Endothelial cell (in vitro differentiated cells): ENCODE measurements at regions not wholly inside any gene's neighbourhood (a gene's known extent, or its start where the extent isn't known, plus 50 kb on each side); places are given as distances from the start of the nearest gene placed in this dataset.

Source experiments
- DNase-seq: peaks from one replicate; pipeline ENCODE4 v3.0.0; 2021; ENCODE audit warnings: low spot score
- H3K27ac Mint-ChIP-seq: one replicate; pipeline ENCODE4 v1.8.0; 2021; ENCODE audit warnings: mixed read lengths, inconsistent platforms; ENCODE audit not compliant: unreplicated experiment
- H3K27me3 Mint-ChIP-seq: one replicate; pipeline ENCODE4 v1.8.0; 2021; ENCODE audit warnings: mild to moderate bottlenecking, moderate library complexity, mixed read lengths, inconsistent platforms; ENCODE audit not compliant: unreplicated experiment
- H3K36me3 Mint-ChIP-seq: one replicate; pipeline ENCODE4 v1.8.0; 2021; ENCODE audit warnings: mild to moderate bottlenecking, low read depth, mixed read lengths, inconsistent platforms; ENCODE audit not compliant: unreplicated experiment
- H3K4me1 Mint-ChIP-seq: one replicate; pipeline ENCODE4 v1.8.0; 2021; ENCODE audit warnings: mild to moderate bottlenecking, mixed read lengths, inconsistent platforms; ENCODE audit not compliant: unreplicated experiment
- H3K4me3 Mint-ChIP-seq: one replicate; pipeline ENCODE4 v1.8.0; 2021; ENCODE audit warnings: mild to moderate bottlenecking, mixed read lengths, inconsistent platforms; ENCODE audit not compliant: unreplicated experiment
- H3K9me3 Mint-ChIP-seq: one replicate; pipeline ENCODE4 v1.8.0; 2021; ENCODE audit warnings: mixed read lengths, inconsistent platforms; ENCODE audit not compliant: unreplicated experiment
- CTCF ChIP-seq: fragments of 200-600 bp; sonication (generic); IDR thresholded peaks from one replicate; pipeline ENCODE4 v1.5.0; 2021; ENCODE audit warnings: antibody characterized with exemption; ENCODE audit not compliant: unreplicated experiment

GRCh38 chr2:150705767-150706166, 218.3 kb upstream of the RND3 start:
- Mint-ChIP-seq H3K36me3 (no peaks in the 10 kb centered on the region), H3K4me1 (peaks cover 8% of the 10 kb centered on the region), H3K27me3 (no peaks in the 10 kb centered on the region), H3K9me3 (no peaks in the 10 kb centered on the region), H3K27ac (no peak overlapping the region), H3K4me3 (no peak overlapping the region)
- no peak for DNase-seq
- TF ChIP-seq CTCF = no peak

- H3K4me1 Mint-ChIP-seq = peaks cover 8% of the 10 kb centered on the region
- no peaks in the 10 kb centered on the region for H3K9me3 Mint-ChIP-seq
- no peaks in the 10 kb centered on the region for H3K36me3 Mint-ChIP-seq
- no peak overlapping the region for H3K27ac Mint-ChIP-seq
- DNase-seq = no peak
- no peak for TF ChIP-seq CTCF
- no peak overlapping the region for H3K4me3 Mint-ChIP-seq
- H3K27me3 Mint-ChIP-seq = no peaks in the 10 kb centered on the region
Measured at GRCh38 chr2:150705357-150705756, 217.9 kb upstream of the RND3 start.

GRCh38 chr2:150702791-150703190, 215.3 kb upstream of the RND3 start:
- Mint-ChIP-seq H3K27ac (no peak overlapping the region), H3K4me1 (no peaks in the 10 kb centered on the region), H3K4me3 (no peak overlapping the region), H3K36me3 (no peaks in the 10 kb centered on the region), H3K27me3 (no peaks in the 10 kb centered on the region), H3K9me3 (no peaks in the 10 kb centered on the region)
- DNase-seq = no peak
- TF ChIP-seq CTCF = no peak

GRCh38 chr2:150700666-150701580, 213.5 kb upstream of the RND3 start:
- H3K9me3 Mint-ChIP-seq = no peaks in the 10 kb centered on the region
- no peak overlapping the region for H3K4me3 Mint-ChIP-seq
- H3K27me3 Mint-ChIP-seq = no peaks in the 10 kb centered on the region
- no peaks in the 10 kb centered on the region for H3K36me3 Mint-ChIP-seq
- H3K27ac Mint-ChIP-seq = no peak overlapping the region
- H3K4me1 Mint-ChIP-seq = no peaks in the 10 kb centered on the region
- DNase-seq = no peak
- TF ChIP-seq CTCF = no peak

- Mint-ChIP-seq H3K27ac (no peak overlapping the region), H3K9me3 (no peaks in the 10 kb centered on the region), H3K27me3 (no peaks in the 10 kb centered on the region), H3K4me1 (no peaks in the 10 kb centered on the region), H3K36me3 (no peaks in the 10 kb centered on the region), H3K4me3 (no peak overlapping the region)
- TF ChIP-seq CTCF = no peak
- no peak for DNase-seq
Measured at GRCh38 chr2:150699218-150699617, 211.8 kb upstream of the RND3 start.
